ENCODE measurements at regions not wholly inside any gene's neighbourhood (a gene's known extent, or its start where the extent isn't known, plus 50 kb on each side); places are given as distances from the start of the nearest gene placed in this dataset.

- TF ChIP-seq POLR2A (IDR thresholded peaks at IDR 0.05; ENCODE audit: low read length) (no peak), GATA1 (IDR thresholded peaks at IDR 0.05; ENCODE audit: low read depth, low read length) (no peak)
These were observed 1020.0 kb upstream of the ARRDC3 start for GRCh38 chr5:92402956-92403702.
